Fibroblast of mammary gland (primary cell): ENCODE measurements at regions not wholly inside any gene's neighbourhood (a gene's known extent, or its start where the extent isn't known, plus 50 kb on each side); places are given as distances from the start of the nearest gene placed in this dataset.
A peak's percentile ranks its signal among the peaks of the same experiment; 100 is the strongest.

Source experiments
- DNase-seq: peaks from one replicate; pipeline ENCODE4 v3.0.0-alpha.2; 2010; ENCODE audit warnings: low read depth
- H3K4me3 ChIP-seq: 2 replicates; pipeline ENCODE4 v1.5.1; 2011; ENCODE audit warnings: low read depth, mild to moderate bottlenecking, low read length, moderate library complexity; ENCODE audit not compliant: control insufficient read depth
- CTCF ChIP-seq: conservative IDR thresholded peaks from 2 replicates; pipeline ENCODE4 v1.5.1; 2011; ENCODE audit warnings: low read depth, low read length, inconsistent platforms; ENCODE audit not compliant: control insufficient read depth, insufficient read depth

DNA sequence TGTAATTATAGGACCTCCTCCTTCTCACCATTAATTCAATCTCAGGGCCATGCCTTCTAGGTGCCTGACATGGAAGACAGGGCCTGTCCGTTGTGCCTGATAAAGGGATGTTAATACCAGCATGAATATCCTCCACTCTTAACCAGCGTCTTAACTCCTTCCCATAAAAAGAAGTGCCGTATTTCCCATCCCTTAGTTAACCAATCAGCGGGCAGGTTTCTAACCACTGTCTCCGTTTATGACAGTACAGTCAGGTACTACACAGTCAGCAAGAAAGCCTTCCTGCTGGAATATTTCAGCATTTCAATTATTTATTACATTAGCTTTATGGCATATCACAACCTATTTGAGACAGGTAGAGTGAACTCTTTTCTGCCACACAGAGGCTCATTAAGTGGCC is 308.6 kb upstream of the FZD8 start:
- no peak for TF ChIP-seq CTCF
- H3K4me3 ChIP-seq: no peak overlapping the region
- DNase-seq: no peak

DNA sequence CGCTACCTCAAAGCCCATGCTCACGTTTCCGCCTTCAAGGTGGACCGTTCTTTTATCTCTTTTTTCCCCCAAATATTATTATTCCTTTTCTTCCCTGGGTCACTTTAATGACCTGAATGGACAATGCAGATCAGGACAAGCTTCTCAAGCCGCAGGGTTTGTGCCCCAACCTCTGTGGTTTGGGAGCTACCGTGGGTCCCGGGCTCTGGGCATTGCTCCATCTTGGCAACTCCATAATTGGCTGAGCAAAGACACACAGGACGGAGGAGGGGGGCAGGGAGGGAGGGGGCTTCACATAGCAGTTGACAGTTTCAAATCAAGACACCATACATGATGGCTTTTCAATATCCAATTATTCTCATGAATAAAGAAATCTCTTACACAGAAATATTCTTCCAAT is 308.1 kb upstream of the FZD8 start:
- no peak overlapping the region for H3K4me3 ChIP-seq
- TF ChIP-seq CTCF: no peak

DNA sequence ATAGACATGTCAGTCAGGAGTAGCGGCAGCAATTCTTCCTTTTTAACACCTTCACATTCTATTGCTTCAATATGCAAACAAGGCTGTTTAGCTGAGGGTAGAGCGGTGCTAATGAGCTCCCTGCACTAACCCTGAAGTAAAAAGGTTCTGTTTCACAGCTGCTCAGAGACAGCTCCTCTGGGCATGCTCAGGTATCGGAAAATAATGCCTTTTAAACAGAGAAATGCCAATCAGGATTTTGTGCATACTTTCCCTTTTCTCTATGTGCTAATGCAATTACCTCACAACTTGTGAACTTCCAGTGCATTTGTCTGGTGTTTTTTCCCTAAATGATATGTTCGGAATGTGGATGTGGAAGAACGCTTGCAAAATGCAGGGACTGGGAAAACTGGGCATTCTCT is 307.7 kb upstream of the FZD8 start:
- no peak overlapping the region for H3K4me3 ChIP-seq
- DNase-seq: no peak
- TF ChIP-seq CTCF: no peak

More for the DNA sequence above, 308.1 kb upstream of the FZD8 start:
- no peak for DNase-seq

GRCh38 chr10:35946556-35946955 is 304.5 kb upstream of the FZD8 start:
- DNase-seq: peak; percentile 25
- TF ChIP-seq CTCF: no peak

DNA sequence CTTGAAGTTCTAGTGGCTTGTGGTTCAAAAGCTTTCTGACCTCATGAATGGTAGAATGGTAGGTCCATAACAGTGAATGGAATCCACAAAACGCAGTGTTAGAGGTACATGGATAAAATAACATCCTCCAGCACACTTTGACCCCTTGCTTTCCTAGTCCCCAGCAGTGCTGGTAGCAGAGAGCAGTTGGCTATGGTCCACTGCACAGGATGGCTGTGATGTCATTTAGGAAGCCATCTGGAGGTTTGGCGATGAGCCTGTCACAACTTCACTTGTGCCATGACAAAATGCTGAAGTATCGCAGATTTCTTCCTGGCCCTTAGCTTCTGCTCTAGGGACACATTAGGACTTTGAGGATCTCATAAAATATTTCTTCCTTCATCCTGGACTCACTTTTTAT is 300.0 kb upstream of the FZD8 start:
- DNase-seq: no peak
- TF ChIP-seq CTCF: no peak
- H3K4me3 ChIP-seq: no peak overlapping the region

More at GRCh38 chr10:35946556-35946955, 304.5 kb upstream of the FZD8 start:
- no peak overlapping the region for H3K4me3 ChIP-seq

DNA sequence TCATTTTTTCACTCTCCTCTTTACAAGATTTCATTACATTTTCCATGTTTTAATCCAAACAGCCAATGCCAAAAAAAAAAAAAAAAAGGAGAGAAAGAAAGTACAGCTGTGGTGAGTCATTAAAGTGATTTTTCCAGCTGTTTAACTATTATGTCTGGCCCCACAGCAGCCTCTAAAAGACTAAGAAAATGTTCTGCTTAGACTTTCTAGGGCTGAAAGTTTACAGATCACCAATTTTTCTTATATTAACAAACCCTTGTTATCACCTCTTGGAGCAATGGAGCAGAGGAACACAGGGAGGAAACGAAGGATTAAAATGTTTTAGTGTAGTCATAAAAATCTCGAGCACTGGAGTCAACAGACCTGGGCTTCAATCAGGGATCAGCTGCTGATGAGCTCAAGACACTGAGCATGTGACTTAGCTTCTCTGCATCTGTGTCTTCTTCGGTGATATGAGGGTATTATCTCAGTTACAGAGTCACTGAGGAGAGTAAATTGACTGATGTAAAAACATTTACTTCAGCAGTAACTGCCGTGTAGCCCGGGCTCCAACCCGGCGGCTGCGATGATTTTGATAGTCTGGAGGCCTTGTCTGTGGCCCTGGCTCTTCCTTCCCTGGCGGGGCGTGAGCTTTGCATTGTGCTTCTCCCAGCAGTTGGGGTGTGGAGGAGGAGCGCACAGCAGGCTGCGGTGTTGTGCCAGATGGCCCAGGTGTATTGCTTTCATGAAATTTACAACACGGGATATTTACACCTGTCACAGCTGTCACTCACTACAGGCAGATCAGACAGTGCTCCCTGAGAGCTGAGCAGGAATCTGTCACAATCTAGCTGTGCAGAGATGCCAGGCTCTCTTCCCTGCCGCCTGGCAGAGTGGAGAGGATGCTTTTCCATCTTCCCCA is 298.3 kb upstream of the FZD8 start:
- no peak overlapping the region for H3K4me3 ChIP-seq
- DNase-seq: peak; percentile 53
- TF ChIP-seq CTCF: no peak
